HUES48 (cell line): ENCODE measurements at regions not wholly inside any gene's neighbourhood (a gene's known extent, or its start where the extent isn't known, plus 50 kb on each side); places are given as distances from the start of the nearest gene placed in this dataset.

Source experiments
- H3K27ac ChIP-seq: one replicate; pipeline ENCODE4 v1.7.0; 2013; ENCODE audit warnings: low read depth, low read length, inconsistent platforms
- H3K27me3 ChIP-seq: 2 replicates; pipeline ENCODE4 v1.6.1; 2013; ENCODE audit warnings: mild to moderate bottlenecking, low read length; ENCODE audit not compliant: control insufficient read depth, insufficient read depth
- H3K36me3 ChIP-seq: 2 replicates; pipeline ENCODE4 v1.6.1; 2013; ENCODE audit warnings: low read length; ENCODE audit not compliant: control insufficient read depth, insufficient read depth
- H3K4me1 ChIP-seq: 2 replicates; pipeline ENCODE4 v1.6.1; 2013; ENCODE audit warnings: mild to moderate bottlenecking, low read length; ENCODE audit not compliant: control insufficient read depth, insufficient read depth
- H3K4me3 ChIP-seq: 2 replicates; pipeline ENCODE4 v1.5.1; 2013; ENCODE audit warnings: mild to moderate bottlenecking, low read depth, low read length
- H3K9ac ChIP-seq: 2 replicates; pipeline ENCODE4 v1.6.1; 2013; ENCODE audit warnings: mild to moderate bottlenecking, low read depth, low read length, moderate library complexity
- H3K9me3 ChIP-seq: 2 replicates; pipeline ENCODE4 v1.6.1; 2013; ENCODE audit warnings: low read length; ENCODE audit not compliant: control insufficient read depth, insufficient read depth

DNA sequence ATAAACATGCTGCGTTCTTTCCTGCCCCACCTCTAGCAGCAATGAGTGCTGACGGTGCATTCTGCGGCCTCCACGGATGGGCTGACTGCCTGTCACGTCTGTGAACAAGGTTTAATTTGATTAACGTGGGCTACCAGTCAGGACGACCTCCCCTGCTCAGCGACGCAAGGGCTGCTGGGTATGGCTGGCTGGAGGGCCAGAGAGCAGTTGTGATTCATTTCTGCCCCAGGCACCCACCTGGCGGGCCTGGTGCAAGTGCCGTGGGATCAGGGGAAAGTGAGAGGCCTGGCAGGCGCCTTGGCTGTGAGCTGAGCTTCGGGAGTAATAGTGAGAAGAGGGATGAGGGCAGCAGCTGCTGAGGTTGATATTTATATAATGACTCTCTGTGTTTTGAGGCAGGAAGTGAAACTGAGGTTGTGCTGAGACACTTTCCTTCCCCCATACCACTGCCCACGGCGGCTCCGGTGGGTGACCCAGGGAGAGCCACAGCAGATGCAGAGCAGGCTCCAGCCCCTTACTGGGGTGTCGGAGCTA, 190.4 kb upstream of the BCL6 start:
- Histone ChIP-seq H3K9me3 (no peaks in the 10 kb centered on the region), H3K36me3 (no peaks in the 10 kb centered on the region), H3K27ac (no peak overlapping the region), H3K27me3 (no peaks in the 10 kb centered on the region), H3K9ac (no peak overlapping the region), H3K4me3 (no peak overlapping the region), H3K4me1 (no peaks in the 10 kb centered on the region)

DNA sequence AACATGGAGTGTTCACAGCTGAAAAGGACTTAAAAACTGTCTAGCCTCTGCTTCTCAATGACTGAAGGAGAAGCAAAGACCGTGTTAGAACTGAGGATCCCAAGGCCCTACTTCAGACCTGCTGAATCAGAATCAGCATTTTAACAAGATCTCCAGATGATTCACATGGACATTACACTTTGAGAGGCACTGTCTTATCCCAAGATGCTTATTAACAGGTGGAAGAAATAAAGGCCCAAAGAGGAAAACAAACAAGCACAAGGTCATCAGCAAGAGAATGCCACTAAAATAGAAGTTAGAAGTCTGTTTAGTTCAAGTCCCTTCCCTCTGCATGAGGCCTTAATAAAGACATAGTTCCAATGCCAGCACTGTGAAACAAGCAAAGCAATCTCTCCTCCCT, 191.4 kb upstream of the BCL6 start:
- H3K27me3 ChIP-seq = no peaks in the 10 kb centered on the region
- H3K4me3 ChIP-seq = no peak overlapping the region
- H3K9ac ChIP-seq = no peak overlapping the region
- H3K4me1 ChIP-seq = 0 out of 2 replicates have a peak, but pooled peaks cover under 1% of the 10 kb centered on the region
- H3K27ac ChIP-seq = no peak overlapping the region
- no peaks in the 10 kb centered on the region for H3K9me3 ChIP-seq
- no peaks in the 10 kb centered on the region for H3K36me3 ChIP-seq

DNA sequence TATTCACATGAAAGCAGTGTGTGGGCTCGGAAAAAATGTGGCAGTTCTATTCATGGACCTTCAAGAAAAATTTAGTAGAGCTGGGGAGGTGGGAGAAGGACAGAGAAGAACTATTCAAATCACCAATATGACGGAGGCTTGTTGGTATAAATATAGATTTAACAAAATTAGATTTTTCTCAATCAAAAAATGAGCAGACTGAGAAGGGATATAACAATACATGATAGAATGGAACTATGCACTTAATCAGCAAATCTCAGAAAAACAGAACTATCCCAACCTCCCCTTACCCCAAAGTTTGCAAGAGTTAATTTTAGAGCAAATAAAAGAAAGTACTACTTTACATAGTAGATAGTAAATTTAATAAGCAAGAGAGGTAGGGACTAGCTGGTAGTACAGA, 194.6 kb upstream of the BCL6 start:
- Histone ChIP-seq H3K27ac (no peak overlapping the region), H3K27me3 (no peaks in the 10 kb centered on the region), H3K9ac (no peak overlapping the region), H3K36me3 (no peaks in the 10 kb centered on the region), H3K9me3 (no peaks in the 10 kb centered on the region), H3K4me1 (peaks cover 13% of the 10 kb centered on the region), H3K4me3 (no peak overlapping the region)

DNA sequence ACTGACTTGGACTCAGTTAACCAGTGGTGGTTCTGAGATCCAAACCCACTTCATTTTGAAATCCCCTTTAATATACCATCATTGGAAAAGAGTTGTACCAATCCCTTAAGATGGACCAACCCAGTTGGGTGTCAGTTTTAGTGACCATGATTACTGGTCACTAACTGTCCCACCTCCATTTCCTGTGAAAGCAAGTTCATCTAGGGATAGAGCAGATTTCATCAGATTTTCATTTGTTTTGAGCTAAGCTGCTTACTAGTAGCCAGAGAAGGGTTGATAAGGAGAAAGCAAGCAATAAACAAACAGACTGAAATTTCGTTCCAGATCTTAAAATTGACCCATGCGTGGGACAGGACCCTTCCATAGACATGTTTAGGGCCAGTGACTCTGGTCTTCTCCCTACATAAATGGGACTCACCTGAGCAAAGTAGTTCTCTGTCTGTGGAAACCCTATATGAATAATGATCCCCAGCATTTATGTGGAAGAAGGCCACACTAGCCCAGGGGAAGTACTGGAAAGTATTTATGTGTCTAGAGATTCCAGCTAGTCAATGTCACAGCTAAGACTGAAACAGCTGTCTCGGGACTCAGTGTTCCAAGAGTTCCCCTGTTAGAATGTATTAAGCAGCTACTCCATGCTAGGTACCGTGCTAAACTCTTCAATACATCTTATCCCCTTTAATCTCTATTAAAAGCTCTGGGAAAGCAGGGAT, 196.0 kb upstream of the BCL6 start:
- Histone ChIP-seq H3K9me3 (no peaks in the 10 kb centered on the region), H3K9ac (no peak overlapping the region), H3K36me3 (no peaks in the 10 kb centered on the region), H3K4me3 (no peak overlapping the region), H3K27me3 (no peaks in the 10 kb centered on the region), H3K4me1 (peaks cover 13% of the 10 kb centered on the region), H3K27ac (no peak overlapping the region)

DNA sequence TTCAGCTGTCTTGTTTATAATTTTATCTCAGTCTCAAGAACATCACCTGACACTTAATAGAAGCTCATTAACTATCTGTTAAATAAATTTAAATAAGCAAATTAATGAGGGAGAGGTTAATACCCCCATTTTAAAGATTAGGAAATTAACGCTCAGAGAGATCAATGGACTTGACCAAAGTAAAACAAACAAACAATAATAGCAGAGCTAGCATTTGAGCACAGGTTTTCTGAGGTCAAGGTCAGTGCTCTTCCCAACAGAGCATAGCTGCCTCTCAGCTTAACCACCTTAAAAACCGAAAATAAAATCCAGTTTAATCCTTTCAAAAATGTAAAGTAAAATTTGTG, 196.6 kb upstream of the BCL6 start:
- Histone ChIP-seq H3K36me3 (no peaks in the 10 kb centered on the region), H3K4me1 (peaks cover 13% of the 10 kb centered on the region), H3K9ac (no peak overlapping the region), H3K4me3 (no peak overlapping the region), H3K27ac (no peak overlapping the region), H3K9me3 (no peaks in the 10 kb centered on the region), H3K27me3 (no peaks in the 10 kb centered on the region)

DNA sequence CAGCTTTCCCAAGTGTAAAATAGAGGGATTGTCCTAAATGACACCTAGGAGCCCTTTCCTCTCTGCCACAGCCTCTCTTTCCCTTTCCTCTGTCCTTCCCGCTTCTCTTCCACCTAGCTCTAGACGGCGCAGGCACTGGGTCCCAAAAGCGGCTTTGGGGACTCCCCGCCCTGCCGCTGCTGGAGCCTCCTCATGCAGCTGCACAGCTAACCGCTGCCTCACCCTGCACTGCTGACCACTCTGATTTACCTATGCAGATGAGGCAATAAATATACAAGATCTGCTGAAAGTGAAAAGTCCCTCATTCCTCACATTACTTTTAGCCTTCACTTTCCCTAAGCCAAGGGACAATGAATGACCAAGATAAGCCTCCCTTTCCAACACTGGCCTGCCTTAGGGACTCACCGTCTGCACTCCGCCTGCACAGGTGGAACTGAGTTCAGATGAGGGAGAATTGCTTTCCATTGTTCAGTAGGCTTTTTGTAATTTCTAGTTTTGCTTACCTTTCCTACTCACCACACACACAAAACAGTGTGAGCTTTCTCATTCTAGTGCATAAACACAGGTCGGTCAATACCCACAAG, 197.5 kb upstream of the BCL6 start:
- Histone ChIP-seq H3K9me3 (no peaks in the 10 kb centered on the region), H3K36me3 (no peaks in the 10 kb centered on the region), H3K27me3 (no peaks in the 10 kb centered on the region), H3K4me3 (no peak overlapping the region), H3K4me1 (peaks cover 13% of the 10 kb centered on the region), H3K27ac (no peak overlapping the region), H3K9ac (no peak overlapping the region)

DNA sequence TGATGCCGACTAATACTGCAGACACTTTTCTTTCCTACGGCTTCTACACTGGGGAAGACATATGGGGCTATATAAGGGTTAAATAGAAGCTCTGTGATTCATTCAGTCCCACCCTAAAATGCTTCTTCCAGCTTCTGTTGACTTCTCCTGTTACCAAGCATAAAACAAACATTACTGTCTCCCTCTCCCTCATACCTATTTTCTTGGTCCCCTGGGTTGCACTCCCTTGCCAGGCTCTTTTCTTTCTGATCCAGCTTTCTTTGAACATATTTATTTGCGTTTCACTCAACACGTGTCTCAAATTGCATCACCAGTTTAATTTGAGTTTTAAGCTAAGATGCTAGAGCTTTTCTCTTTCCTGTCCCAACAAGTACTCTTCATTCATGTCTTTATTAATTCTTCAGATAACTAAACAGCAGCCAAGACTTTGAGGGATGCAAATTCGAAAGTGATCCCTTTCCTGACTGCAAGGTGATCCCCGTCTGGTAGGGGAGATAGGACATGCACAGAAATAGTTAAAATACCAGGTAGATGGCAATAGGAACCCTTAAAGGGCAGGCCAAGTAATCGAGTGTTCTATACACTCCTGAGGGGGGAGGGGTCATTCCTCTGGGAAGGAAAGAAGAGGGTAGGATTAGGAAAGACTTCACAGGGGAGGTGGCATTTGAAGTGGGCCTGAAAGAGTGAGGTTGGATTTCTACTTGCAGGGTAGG, 198.6 kb upstream of the BCL6 start:
- peaks cover 13% of the 10 kb centered on the region for H3K4me1 ChIP-seq
- no peaks in the 10 kb centered on the region for H3K36me3 ChIP-seq
- no peaks in the 10 kb centered on the region for H3K27me3 ChIP-seq
- H3K27ac ChIP-seq = no peak overlapping the region
- H3K9ac ChIP-seq = no peak overlapping the region
- no peaks in the 10 kb centered on the region for H3K9me3 ChIP-seq
- no peak overlapping the region for H3K4me3 ChIP-seq

DNA sequence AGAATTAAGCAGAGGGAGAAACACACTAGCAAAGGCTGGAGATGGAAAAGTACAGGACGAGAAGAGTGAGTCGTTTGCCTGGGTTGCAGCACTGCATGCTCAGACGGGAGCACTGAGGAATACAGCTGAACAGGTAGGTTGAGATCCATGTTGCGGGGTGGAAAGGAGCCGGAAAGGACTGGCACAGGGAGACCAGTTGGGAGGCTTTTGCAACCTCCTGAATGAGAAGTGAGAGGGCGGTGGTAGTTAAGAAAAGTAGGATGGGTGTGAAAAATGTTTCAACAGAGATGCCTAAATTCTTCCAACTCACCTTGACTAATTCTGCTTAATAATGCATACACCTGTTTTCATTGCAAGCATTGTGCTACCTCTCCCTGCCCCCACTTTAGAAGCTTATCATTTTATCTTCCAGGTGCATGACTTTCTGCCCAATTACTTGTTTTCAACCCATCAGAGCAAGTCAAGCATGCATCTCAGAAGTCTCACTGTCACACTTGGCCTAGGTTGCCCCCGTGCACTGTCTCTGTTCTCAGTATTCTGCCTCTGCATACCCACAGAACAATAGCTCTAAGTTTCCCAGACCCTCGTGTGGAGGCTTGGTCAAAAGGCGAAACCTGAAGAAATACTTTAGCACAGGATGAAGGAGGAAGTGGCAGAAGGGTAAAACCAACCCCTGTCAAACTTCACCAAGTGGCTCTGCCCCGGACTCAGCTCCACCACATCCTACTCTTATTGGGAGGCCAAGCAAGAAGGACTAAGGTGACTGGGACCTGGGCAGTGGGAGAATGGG, 199.3 kb upstream of the BCL6 start:
- Histone ChIP-seq H3K4me1 (peaks cover 13% of the 10 kb centered on the region), H3K9ac (no peak overlapping the region), H3K4me3 (no peak overlapping the region), H3K36me3 (no peaks in the 10 kb centered on the region), H3K27me3 (no peaks in the 10 kb centered on the region), H3K9me3 (no peaks in the 10 kb centered on the region), H3K27ac (no peak overlapping the region)

DNA sequence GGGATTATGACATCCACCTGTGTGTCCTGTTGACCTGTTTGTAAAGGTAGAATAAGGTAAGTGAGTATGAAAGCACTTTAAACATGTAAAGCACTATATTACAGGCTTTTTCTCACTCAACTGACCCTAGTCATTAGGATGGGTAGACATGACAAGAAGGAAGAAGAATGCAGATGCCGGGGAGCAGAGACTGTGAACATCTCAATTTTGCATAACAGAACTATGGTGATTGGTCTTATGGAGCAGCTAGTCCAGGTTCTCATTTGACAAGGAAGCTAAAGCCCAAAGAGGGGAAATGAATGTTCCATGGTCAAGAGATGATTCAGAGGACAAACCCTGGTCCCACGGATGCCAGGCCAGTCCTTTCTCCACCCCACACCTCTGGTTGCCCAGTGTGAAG, 200.1 kb upstream of the BCL6 start:
- Histone ChIP-seq H3K9me3 (no peaks in the 10 kb centered on the region), H3K27me3 (no peaks in the 10 kb centered on the region), H3K27ac (no peak overlapping the region), H3K9ac (no peak overlapping the region), H3K4me1 (peaks cover 13% of the 10 kb centered on the region), H3K36me3 (no peaks in the 10 kb centered on the region), H3K4me3 (no peak overlapping the region)

DNA sequence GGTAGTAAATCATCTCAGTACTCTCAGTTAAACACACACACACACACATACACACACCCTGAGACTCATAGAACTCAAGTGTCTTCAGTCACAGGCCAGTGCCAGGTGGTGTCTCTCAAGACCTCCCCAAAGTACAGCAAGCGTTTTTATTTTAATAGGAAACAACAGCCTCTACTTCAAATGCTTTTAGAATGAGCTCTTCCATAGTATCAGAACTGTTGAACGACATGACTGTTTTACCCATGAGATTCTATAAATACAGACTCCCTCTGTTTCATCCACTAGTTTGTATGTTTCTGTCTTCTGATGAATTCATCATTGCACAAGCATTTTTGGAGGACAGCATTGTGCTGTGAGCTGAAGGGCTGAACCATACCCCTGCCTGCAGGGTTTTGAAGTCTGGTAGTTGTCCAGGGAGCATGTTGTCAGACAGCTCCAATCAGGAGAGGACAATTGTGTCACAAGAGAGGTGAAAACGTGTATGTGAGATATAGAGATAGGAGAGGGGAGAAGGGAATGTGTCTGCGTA, 201.0 kb upstream of the BCL6 start:
- H3K27me3 ChIP-seq = no peaks in the 10 kb centered on the region
- no peak overlapping the region for H3K9ac ChIP-seq
- no peak overlapping the region for H3K27ac ChIP-seq
- H3K4me3 ChIP-seq = no peak overlapping the region
- H3K9me3 ChIP-seq = no peaks in the 10 kb centered on the region
- peaks cover 13% of the 10 kb centered on the region for H3K4me1 ChIP-seq
- no peaks in the 10 kb centered on the region for H3K36me3 ChIP-seq
